ENCODE measurements at regions not wholly inside any gene's neighbourhood (a gene's known extent, or its start where the extent isn't known, plus 50 kb on each side); places are given as distances from the start of the nearest gene placed in this dataset.

- POLR2A ChIA-PET = no interaction called here
- CTCF ChIA-PET = no interaction called here
- TF ChIP-seq, protein P1, sequence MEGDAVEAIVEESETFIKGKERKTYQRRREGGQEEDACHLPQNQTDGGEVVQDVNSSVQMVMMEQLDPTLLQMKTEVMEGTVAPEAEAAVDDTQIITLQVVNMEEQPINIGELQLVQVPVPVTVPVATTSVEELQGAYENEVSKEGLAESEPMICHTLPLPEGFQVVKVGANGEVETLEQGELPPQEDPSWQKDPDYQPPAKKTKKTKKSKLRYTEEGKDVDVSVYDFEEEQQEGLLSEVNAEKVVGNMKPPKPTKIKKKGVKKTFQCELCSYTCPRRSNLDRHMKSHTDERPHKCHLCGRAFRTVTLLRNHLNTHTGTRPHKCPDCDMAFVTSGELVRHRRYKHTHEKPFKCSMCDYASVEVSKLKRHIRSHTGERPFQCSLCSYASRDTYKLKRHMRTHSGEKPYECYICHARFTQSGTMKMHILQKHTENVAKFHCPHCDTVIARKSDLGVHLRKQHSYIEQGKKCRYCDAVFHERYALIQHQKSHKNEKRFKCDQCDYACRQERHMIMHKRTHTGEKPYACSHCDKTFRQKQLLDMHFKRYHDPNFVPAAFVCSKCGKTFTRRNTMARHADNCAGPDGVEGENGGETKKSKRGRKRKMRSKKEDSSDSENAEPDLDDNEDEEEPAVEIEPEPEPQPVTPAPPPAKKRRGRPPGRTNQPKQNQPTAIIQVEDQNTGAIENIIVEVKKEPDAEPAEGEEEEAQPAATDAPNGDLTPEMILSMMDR (IDR thresholded peaks at IDR 0.05; ENCODE audit: control extremely low read depth, extremely low read depth, low read depth, missing control alignments) = no peak
- no peak for DNase-seq (ENCODE audit: extremely low spot score)
These were observed 214.6 kb downstream of the PRL start for GRCh38 chr6:22082218-22082617.

GRCh38 chr6:22083119-22083518, 213.7 kb downstream of the PRL start:
- ChIA-PET CTCF (no interaction called here), POLR2A (no interaction called here)
- TF ChIP-seq, protein P1 (IDR thresholded peaks at IDR 0.05; ENCODE audit: control extremely low read depth, extremely low read depth, low read depth, missing control alignments) = no peak
- DNase-seq (ENCODE audit: extremely low spot score) = no peak

DNA sequence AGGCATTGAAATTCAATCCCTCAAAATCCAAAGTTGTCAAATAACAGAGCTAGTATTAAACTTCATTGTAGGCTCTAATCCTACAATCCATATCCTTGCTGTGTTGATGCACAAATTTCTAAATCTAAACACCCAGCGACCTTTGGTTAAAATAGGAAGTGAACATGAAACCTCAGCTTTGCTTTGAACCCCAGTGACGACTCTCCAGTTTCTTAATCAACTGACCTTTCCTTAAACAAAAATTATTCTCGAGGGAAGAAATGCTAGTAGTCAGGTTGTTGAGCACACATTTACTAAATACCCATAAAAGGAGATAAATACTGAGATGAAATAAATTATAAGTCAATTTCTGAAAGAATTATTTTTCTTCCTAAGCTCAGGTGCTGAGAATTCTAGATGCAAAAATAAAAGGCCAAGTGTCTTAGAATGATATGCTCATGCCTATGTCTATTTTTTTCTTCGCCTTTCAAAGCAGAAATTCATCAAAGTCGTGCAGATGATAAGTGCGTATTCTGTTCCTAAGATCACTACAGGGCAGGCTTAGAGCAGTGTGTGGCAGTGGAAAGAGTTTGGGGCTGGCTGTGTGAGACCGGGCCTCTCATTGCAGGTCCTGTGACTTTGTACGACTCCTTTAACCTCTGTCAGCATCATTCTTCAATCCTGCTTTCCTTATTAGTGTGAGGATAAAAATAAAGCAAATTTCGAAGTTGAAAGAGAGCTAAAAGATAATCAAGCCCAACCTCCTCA, 208.7 kb downstream of the PRL start:
- CTCF ChIA-PET = interaction anchor here (0.9 to 1.6 kb wide), 5 partner anchors 11 to 45 kb away, joined by 3 to 6 read pairs (median 3); no protein-coding TSS in a partner anchor
- no peak for DNase-seq (ENCODE audit: extremely low spot score)
- POLR2A ChIA-PET = no interaction called here
- TF ChIP-seq, protein P1 (IDR thresholded peaks at IDR 0.05; ENCODE audit: control extremely low read depth, extremely low read depth, low read depth, missing control alignments) = no peak

DNA sequence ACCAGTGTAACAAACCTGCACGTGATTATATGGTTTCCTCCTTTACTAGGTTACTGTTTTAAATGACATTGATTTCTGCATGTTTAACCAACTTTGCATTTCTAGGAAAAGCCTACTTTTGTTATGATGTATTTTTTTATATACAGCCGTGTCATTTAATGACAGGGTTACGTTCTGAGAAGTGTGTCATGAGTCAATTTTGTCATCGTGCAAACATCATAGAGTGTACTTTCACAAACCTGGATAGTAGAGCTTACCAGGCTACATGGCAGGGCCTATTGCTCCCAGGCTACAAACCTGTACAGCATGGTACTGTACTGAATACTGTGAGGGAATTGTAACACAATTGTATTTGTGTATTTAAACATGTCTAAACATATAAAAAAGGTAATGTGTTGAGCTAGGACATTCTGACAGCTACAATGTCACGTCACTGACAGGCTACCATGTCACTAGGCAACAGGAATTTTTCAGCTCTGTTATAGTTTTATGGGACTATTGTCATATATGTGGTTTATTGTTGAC, 205.3 kb downstream of the PRL start:
- no peak for DNase-seq (ENCODE audit: extremely low spot score)
- ChIA-PET CTCF (no interaction called here), POLR2A (no interaction called here)
- TF ChIP-seq, protein P1 (IDR thresholded peaks at IDR 0.05; ENCODE audit: control extremely low read depth, extremely low read depth, low read depth, missing control alignments) = no peak

DNA sequence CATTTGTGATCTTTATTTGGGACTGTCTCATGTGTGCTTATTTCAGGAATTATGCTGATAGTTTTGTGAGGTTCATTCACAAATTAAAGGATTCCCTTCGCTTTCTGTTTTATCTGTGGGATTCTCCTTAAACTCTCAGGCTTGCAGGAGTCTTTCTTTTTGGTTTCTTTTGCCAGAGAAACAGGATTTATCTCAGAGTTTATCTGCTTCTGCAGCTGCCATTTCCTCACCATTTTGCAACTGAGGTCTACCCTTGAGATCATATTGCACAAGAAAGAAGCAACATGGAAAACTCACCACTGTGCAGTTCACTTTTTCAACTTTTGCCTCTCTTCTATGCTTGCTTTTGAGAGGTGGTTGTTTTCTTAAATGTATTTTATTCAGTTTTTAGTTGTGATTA, 201.0 kb downstream of the PRL start:
- DNase-seq (ENCODE audit: extremely low spot score) = no peak
- ChIA-PET CTCF (interaction anchor here (2.8 kb wide), 1 partner anchor 16 kb away, joined by 8 read pairs; no protein-coding TSS in a partner anchor), POLR2A (no interaction called here)
- TF ChIP-seq, protein P1 (IDR thresholded peaks at IDR 0.05; ENCODE audit: control extremely low read depth, extremely low read depth, low read depth, missing control alignments) = no peak

DNA sequence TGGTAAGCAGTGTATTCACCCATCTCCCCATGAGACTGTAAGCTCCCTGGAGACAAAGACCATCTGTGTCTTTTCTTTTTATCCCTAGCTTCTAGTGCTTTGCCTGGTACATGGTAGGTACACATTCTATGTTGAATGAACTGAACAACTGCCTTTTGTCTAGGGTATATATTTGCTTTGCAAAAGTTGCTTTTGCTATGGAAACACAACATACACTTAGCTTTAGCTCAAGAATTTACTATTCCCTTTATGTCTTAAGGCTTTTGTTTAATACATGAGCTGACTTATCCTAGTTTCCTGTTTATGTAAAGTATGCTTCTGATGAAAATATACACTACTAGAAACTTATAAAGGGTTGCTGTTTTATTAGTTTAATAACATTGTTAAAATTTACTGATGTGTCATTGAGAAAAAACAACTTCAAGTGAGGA, 198.2 kb downstream of the PRL start:
- ChIA-PET POLR2A (no interaction called here), CTCF (interaction anchor here (1.1 to 1.6 kb wide), 3 partner anchors 10 to 53 kb away, joined by 3 to 6 read pairs (median 4); no protein-coding TSS in a partner anchor)
- DNase-seq (ENCODE audit: extremely low spot score) = no peak
- TF ChIP-seq, protein P1 (IDR thresholded peaks at IDR 0.05; ENCODE audit: control extremely low read depth, extremely low read depth, low read depth, missing control alignments) = no peak
